HEK293T (cell line): ENCODE measurements at regions not wholly inside any gene's neighbourhood (a gene's known extent, or its start where the extent isn't known, plus 50 kb on each side); places are given as distances from the start of the nearest gene placed in this dataset.

Experiments used
- CTCF ChIA-PET: fragments of 350-600 bp; formaldehyde crosslinking; extraction: SDS; loops from one replicate; lab custom pipeline; 2021; ENCODE audit warnings: antibody characterized with exemption, inconsistent platforms; lab: Yijun Ruan, JAX
- POLR2A ChIA-PET: fragments of 350-600 bp; formaldehyde crosslinking; extraction: SDS; loops from one replicate; lab custom pipeline; 2020; ENCODE audit warnings: antibody characterized with exemption, inconsistent platforms; lab: Yijun Ruan, JAX
- DNase-seq: peaks from one replicate; pipeline ENCODE4 v3.0.0; 2012; ENCODE audit warnings: mixed read lengths; ENCODE audit errors: extremely low spot score
- ARNT ChIP-seq: fragments of 450-650 bp; IDR thresholded peaks from 2 replicates; pipeline ENCODE4 v1.6.1; 2017; ENCODE audit warnings: mild to moderate bottlenecking
- BHLHE40 ChIP-seq: fragments of 450-650 bp; IDR thresholded peaks from 2 replicates; pipeline ENCODE4 v1.6.1; 2016; ENCODE audit warnings: mild to moderate bottlenecking, moderate library complexity, borderline replicate concordance
- CTBP1 ChIP-seq: fragments of 450-650 bp; IDR thresholded peaks from 2 replicates; pipeline ENCODE4 v1.6.1; 2016; ENCODE audit warnings: borderline replicate concordance
- ELF4 ChIP-seq: fragments of 450-650 bp; IDR thresholded peaks from 2 replicates; pipeline ENCODE4 v1.6.1; 2017; ENCODE audit warnings: antibody characterized with exemption
- FOXA1 ChIP-seq: fragments of 450-650 bp; IDR thresholded peaks from 2 replicates; pipeline ENCODE4 v1.6.1; 2016; ENCODE audit warnings: mild to moderate bottlenecking
- FOXK2 ChIP-seq: fragments of 450-650 bp; IDR thresholded peaks from 2 replicates; pipeline ENCODE4 v1.6.1; 2016; ENCODE audit warnings: mild to moderate bottlenecking
- FOXM1 ChIP-seq: fragments of 450-650 bp; IDR thresholded peaks from 2 replicates; pipeline ENCODE4 v1.6.1; 2017; ENCODE audit warnings: mild to moderate bottlenecking, borderline replicate concordance
- HDGF ChIP-seq: fragments of 450-650 bp; IDR thresholded peaks from 2 replicates; pipeline ENCODE4 v1.6.1; 2017; ENCODE audit warnings: antibody characterized with exemption, borderline replicate concordance
- L3MBTL2 ChIP-seq: fragments of 450-650 bp; conservative IDR thresholded peaks from 2 replicates; pipeline ENCODE4 v1.6.1; 2016; ENCODE audit warnings: mild to moderate bottlenecking
- LEF1 ChIP-seq: fragments of 450-650 bp; IDR thresholded peaks from 2 replicates; pipeline ENCODE4 v1.6.1; 2017; ENCODE audit warnings: mild to moderate bottlenecking, borderline replicate concordance
- NFRKB ChIP-seq: fragments of 450-650 bp; IDR thresholded peaks from 2 replicates; pipeline ENCODE4 v1.6.1; 2016; ENCODE audit warnings: mild to moderate bottlenecking, moderate library complexity
- PKNOX1 ChIP-seq: fragments of 450-650 bp; IDR thresholded peaks from 2 replicates; pipeline ENCODE4 v1.6.1; 2016
- SP1 ChIP-seq: fragments of 450-650 bp; IDR thresholded peaks from 2 replicates; pipeline ENCODE4 v1.6.1; 2017
- SUZ12 ChIP-seq: fragments of 450-650 bp; IDR thresholded peaks from 2 replicates; pipeline ENCODE4 v1.6.1; 2016; ENCODE audit warnings: mild to moderate bottlenecking
- TARDBP ChIP-seq: fragments of 450-650 bp; IDR thresholded peaks from 2 replicates; pipeline ENCODE4 v1.6.1; 2016
- ZNF384 ChIP-seq: fragments of 450-650 bp; IDR thresholded peaks from 2 replicates; pipeline ENCODE4 v1.6.1; 2016

DNA sequence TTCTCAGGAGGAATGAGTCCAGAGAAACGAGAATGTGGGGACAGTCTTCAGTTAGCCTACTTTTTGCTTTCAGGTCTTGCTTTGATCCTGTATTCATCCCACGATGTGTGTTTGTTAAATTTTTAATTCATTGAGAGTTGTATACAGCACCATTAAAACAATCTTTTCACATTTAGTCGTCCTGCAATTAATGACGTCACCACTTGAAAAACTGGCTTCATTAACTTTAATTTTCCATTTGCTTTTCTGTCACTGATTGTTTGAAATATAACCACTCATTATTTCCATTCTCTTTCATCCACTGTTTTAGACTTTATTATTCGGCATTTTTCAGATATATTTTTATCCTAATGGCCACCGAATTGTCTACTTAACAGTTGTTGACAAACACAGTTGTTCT, 146.9 kb downstream of the TFEC start:
- DNase-seq, result no peak
- CTCF ChIA-PET, result no interaction called here
- POLR2A ChIA-PET, result no interaction called here
- TF ChIP-seq L3MBTL2 (no peak), TARDBP (no peak), ELF4 (no peak), NFRKB (no peak), FOXA1 (no peak), ARNT (no peak), SP1 (no peak), HDGF (no peak), LEF1 (no peak), BHLHE40 (no peak), PKNOX1 (no peak), CTBP1 (no peak), SUZ12 (no peak)

- no peak for DNase-seq
- CTCF ChIA-PET, result no interaction called here
- TF ChIP-seq HDGF (no peak), TARDBP (no peak), LEF1 (no peak), FOXM1 (no peak), ARNT (no peak), L3MBTL2 (no peak), FOXK2 (no peak), ZNF384 (no peak), BHLHE40 (no peak), SP1 (no peak), NFRKB (no peak), SUZ12 (no peak), PKNOX1 (no peak), ELF4 (no peak), CTBP1 (no peak), FOXA1 (no peak)
- POLR2A ChIA-PET, result no interaction called here
Observed at GRCh38 chr7:115881476-115881875, 149.1 kb downstream of the TFEC start.

DNA sequence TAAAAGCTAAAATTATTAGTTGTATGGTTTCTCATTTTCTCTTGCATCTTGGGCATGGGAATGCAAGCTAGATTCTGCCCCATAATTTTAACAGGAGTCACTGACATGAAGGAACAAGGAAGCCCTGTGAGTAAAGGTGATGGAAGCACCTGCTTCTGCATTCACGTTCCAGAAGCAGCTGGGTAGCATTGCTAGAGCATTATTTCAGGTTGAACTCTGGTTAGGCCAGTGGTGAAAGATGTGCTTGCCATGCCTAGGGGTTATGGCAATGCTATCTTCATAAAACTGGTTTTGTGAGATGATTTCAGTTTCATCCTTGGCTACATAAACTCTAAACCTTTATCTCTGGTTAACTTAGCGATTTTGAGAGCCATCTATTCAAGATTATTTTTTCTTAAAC, 151.4 kb downstream of the TFEC start:
- DNase-seq, result no peak
- no peak for TF ChIP-seq ARNT
- no peak for TF ChIP-seq FOXA1
- no peak for TF ChIP-seq SP1
- TF ChIP-seq PKNOX1, result no peak
- TF ChIP-seq TARDBP, result no peak
- TF ChIP-seq NFRKB, result no peak
- TF ChIP-seq CTBP1, result no peak
- TF ChIP-seq LEF1, result no peak
- TF ChIP-seq SUZ12, result no peak
- no peak for TF ChIP-seq L3MBTL2
- no peak for TF ChIP-seq BHLHE40
- no peak for TF ChIP-seq FOXM1
- TF ChIP-seq ELF4, result no peak
- TF ChIP-seq FOXK2, result no peak
- TF ChIP-seq HDGF, result no peak
- no peak for TF ChIP-seq ZNF384
- ChIA-PET POLR2A (no interaction called here), CTCF (no interaction called here)

DNA sequence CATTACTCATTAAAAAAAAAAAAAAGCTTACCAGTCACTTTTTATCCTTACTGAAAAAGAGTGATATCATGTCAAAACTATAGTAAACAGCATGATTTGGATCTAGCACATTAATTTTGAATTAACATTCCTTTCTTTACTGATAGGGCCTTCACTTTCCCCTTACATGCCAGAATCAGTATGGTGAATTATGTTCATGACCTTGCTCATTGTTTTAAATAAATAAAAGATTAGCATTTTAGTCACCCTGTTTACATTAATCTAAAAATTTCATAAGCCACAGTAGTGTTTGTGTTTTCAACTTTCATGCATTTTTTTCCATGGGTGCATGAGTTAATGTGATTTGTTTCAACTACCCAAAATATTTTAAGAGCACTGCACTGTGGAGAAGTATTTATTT, 160.8 kb downstream of the TFEC start:
- CTCF ChIA-PET, result no interaction called here
- DNase-seq, result no peak
- no peak for TF ChIP-seq ELF4
- no peak for TF ChIP-seq SUZ12
- no peak for TF ChIP-seq NFRKB
- no peak for TF ChIP-seq BHLHE40
- TF ChIP-seq L3MBTL2, result no peak
- TF ChIP-seq SP1, result no peak
- no peak for TF ChIP-seq ZNF384
- no peak for TF ChIP-seq LEF1
- no peak for TF ChIP-seq FOXK2
- no peak for TF ChIP-seq HDGF
- no peak for TF ChIP-seq PKNOX1
- no peak for TF ChIP-seq TARDBP
- no peak for TF ChIP-seq FOXA1
- POLR2A ChIA-PET, result no interaction called here

DNA sequence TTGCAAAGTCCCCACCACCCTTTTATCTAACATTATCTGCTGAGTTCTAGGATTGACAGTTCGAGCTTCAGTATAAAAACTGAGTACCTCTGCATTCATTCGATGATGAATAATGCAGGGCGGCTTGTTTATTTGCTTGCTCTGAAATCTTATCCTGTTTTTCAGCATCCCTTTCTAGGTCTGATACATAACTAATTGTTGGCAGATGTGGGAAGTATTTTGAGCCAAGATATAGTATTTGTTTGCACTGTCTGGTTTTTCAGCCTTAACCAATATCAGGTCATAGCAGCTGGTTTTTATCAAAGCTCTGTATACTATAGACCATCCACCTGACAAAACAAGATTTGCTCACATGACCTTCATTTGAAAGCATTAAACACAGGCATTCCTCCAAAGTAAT, 161.4 kb downstream of the TFEC start:
- TF ChIP-seq CTBP1 (no peak), HDGF (no peak), SUZ12 (no peak), ELF4 (no peak), ARNT (no peak), PKNOX1 (no peak), TARDBP (no peak), FOXK2 (no peak), L3MBTL2 (no peak), SP1 (no peak), FOXA1 (no peak), LEF1 (no peak), NFRKB (no peak), FOXM1 (no peak), BHLHE40 (no peak), ZNF384 (no peak)
- no peak for DNase-seq
- ChIA-PET POLR2A (no interaction called here), CTCF (no interaction called here)
